OCI-LY3 (cell line): ENCODE measurements at regions not wholly inside any gene's neighbourhood (a gene's known extent, or its start where the extent isn't known, plus 50 kb on each side); places are given as distances from the start of the nearest gene placed in this dataset.

ENCODE experiments used
- CTCF ChIP-seq: fragments of 200-600, 300-600 bp; sonication (generic); IDR thresholded peaks from 2 replicates; pipeline ENCODE4 v1.5.1; 2014; ENCODE audit warnings: antibody characterized with exemption, low read length, low read depth
- EZH2phosphoT487 ChIP-seq: fragments of 200-600 bp; shearing (Covaris generic); IDR thresholded peaks from 2 replicates; pipeline ENCODE4 v1.6.1; 2018; ENCODE audit warnings: antibody characterized with exemption, mixed run types, low read depth

- TF ChIP-seq CTCF (no peak), EZH2phosphoT487 (no peak)
These were observed 259.2 kb downstream of the CDH10 start for GRCh38 chr5:24385617-24386016.
